ENCODE measurements at regions not wholly inside any gene's neighbourhood (a gene's known extent, or its start where the extent isn't known, plus 50 kb on each side); places are given as distances from the start of the nearest gene placed in this dataset.
"Not testable (repeated sequence)": the region's sequence is repeated elsewhere in the genome, so short reads cannot be mapped to it uniquely, and the experiment has no call there.

DNA sequence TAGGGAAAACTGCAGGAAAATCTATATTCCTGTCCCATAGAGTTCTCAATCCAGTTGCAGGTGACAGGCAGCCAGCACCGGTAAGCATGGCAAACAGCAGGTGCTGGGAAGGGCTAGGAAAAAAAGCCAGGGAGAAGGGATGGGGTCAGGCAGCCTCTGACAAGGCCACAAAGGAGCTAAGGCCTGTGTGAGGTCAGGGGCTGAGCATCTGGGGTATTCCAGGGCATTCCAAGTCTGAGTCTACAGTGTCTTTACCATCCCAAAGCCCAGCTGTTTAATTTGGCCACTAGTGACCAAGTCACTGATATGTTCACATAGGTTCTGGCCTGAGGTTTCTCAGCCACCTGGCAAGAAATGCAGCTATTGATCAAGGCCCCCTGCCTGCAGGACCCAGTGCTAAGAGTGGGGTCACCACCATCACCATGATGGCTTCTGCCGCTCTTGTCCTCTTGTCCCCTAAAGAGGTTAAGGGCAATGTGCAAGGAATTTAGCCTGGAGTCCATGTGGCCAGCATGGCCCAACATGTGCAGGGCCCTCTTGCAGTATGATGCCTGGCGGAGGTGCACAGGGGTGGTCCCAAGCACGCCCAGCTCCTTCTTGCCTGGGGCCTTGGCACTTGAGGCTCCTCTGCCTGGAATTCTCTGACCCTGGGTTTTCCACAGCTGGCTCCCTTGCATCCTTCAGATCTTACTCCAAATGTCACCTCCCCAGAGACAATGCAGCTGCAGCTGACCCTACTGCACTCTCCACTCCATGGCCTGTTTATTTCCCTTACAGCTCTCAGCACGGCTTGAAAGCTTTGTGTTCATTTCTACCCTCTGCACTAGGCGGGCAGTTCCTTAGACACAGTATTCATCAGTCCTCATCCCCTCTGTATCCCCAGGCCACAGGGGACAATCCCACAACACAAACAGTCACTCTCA, 213.1 kb downstream of the MSX2 start:
- Histone ChIP-seq H3K27ac (no peak overlapping the region), H3K4me3 (no peak overlapping the region), H3K9me3 (replicated peaks) (no peaks in the 10 kb centered on the region), H3K27me3 (replicated peaks) (no peaks in the 10 kb centered on the region), H3K4me1 (replicated peaks) (no peaks in the 10 kb centered on the region), H3K36me3 (no peaks in the 10 kb centered on the region)
- no peak for DNase-seq (ENCODE audit: low read depth in 1 of 2, low spot score in 2 of 2)

- Histone ChIP-seq H3K36me3 (no peaks in the 10 kb centered on the region), H3K4me1 (replicated peaks) (no peaks in the 10 kb centered on the region), H3K27me3 (replicated peaks) (no peaks in the 10 kb centered on the region), H3K4me3 (no peak overlapping the region), H3K27ac (no peak overlapping the region), H3K9me3 (replicated peaks) (no peaks in the 10 kb centered on the region)
- DNase-seq (ENCODE audit: low read depth in 1 of 2, low spot score in 2 of 2): peak; percentile 53 to 67
These were observed 211.6 kb downstream of the MSX2 start for GRCh38 chr5:174935854-174936474.

DNA sequence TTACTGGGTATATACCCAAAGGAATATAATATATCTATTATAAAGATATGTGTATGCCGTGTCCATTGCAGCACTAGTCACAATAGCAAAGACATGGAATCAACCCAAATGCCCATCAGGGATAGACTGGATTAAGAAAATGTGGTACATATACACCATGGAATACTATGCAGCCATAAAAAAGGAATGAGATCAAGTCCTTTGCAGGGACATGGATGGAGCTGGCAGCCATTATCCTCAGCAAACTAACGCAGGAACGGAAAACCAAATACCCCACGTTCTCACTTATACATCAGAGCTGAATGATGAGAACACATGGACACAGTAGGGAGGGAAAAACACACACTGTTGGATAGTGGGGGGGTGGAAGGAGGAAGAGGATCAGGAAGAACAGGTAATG, 206.7 kb downstream of the MSX2 start:
- not testable (repeated sequence) for H3K9me3 ChIP-seq (replicated peaks); H3K4me3 ChIP-seq; H3K27ac ChIP-seq; H3K4me1 ChIP-seq (replicated peaks); H3K36me3 ChIP-seq; DNase-seq (ENCODE audit: low read depth in 1 of 2, low spot score in 2 of 2); H3K27me3 ChIP-seq (replicated peaks)

- no peaks in the 10 kb centered on the region for H3K4me1 ChIP-seq (replicated peaks)
- H3K4me3 ChIP-seq: no peak overlapping the region
- no peak overlapping the region for H3K27ac ChIP-seq
- no peaks in the 10 kb centered on the region for H3K9me3 ChIP-seq (replicated peaks)
- H3K27me3 ChIP-seq (replicated peaks): no peaks in the 10 kb centered on the region
- H3K36me3 ChIP-seq: no peaks in the 10 kb centered on the region
- no peak for DNase-seq (ENCODE audit: low read depth in 1 of 2, low spot score in 2 of 2)
These were observed 201.2 kb downstream of the MSX2 start for GRCh38 chr5:174925586-174925985.

GRCh38 chr5:174922955-174923354, 198.6 kb downstream of the MSX2 start:
- Histone ChIP-seq H3K36me3 (no peaks in the 10 kb centered on the region), H3K9me3 (replicated peaks) (no peaks in the 10 kb centered on the region), H3K4me1 (replicated peaks) (no peaks in the 10 kb centered on the region), H3K27ac (no peak overlapping the region), H3K4me3 (no peak overlapping the region), H3K27me3 (replicated peaks) (0 out of 2 replicates have a peak, but pooled peaks cover 4% of the 10 kb centered on the region)
- DNase-seq (ENCODE audit: low read depth in 1 of 2, low spot score in 2 of 2): no peak

DNA sequence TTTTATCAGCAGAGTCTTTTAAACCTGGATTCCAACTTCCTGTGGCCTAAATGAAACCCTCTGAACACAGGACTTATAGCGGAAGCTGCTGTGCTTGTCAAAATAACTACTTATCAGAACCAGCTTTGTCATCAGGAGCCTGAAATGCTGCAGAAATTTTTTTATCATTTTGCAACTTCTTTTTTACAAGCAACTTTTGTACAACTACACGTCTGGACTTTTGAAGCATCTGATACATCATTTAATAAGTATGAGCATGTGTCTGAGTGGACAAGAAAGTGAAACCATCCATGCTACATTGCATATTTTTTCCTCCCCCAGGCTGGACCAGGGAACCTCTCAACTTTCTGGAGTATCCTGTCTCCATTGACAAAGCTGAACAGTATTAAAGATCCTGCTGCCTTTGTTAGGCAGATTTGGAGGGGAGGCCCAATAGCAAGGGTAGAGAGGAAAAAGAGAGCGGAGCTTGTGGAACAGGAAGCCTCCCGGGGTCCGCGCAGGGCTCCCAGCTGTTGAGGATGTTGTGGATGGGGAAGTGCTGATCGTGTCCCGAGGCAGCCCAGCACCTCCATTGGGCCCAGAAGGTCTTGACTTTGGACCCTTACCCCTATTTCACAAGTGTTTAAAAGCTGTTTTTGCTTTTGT, 196.6 kb downstream of the MSX2 start:
- no peak for DNase-seq (ENCODE audit: low read depth in 1 of 2, low spot score in 2 of 2)
- H3K4me3 ChIP-seq: no peak overlapping the region

DNA sequence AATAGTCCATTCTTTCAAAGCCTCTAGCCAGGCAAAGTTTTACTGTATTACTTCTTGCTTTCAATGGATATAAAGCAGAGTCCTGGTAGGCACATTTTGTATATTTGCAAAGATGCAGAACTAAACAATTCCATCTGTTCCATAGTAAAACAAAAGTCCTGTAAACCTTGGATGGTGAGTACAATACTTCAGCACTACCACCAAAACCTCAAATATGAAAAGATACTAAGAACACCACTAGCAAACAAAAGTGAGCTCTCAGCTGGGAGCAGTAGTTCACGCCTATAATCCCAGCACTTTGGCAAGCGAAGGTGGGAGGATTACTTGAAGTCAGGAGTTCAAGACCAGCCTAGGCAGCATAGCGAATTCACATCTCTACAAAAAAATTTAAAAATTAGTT, 195.0 kb downstream of the MSX2 start:
- 0 out of 2 replicates have a peak, but pooled peaks cover 4% of the 10 kb centered on the region for H3K27me3 ChIP-seq (replicated peaks)
- no peak for DNase-seq (ENCODE audit: low read depth in 1 of 2, low spot score in 2 of 2)
- no peaks in the 10 kb centered on the region for H3K9me3 ChIP-seq (replicated peaks)
- H3K36me3 ChIP-seq: no peaks in the 10 kb centered on the region
- no peak overlapping the region for H3K27ac ChIP-seq
- H3K4me1 ChIP-seq (replicated peaks): no peaks in the 10 kb centered on the region
- H3K4me3 ChIP-seq: no peak overlapping the region

More for the DNA sequence above, 196.6 kb downstream of the MSX2 start:
- no peaks in the 10 kb centered on the region for H3K9me3 ChIP-seq (replicated peaks)
- H3K27ac ChIP-seq: no peak overlapping the region
- no peaks in the 10 kb centered on the region for H3K36me3 ChIP-seq
- H3K27me3 ChIP-seq (replicated peaks): 0 out of 2 replicates have a peak, but pooled peaks cover 4% of the 10 kb centered on the region
- H3K4me1 ChIP-seq (replicated peaks): no peaks in the 10 kb centered on the region

DNA sequence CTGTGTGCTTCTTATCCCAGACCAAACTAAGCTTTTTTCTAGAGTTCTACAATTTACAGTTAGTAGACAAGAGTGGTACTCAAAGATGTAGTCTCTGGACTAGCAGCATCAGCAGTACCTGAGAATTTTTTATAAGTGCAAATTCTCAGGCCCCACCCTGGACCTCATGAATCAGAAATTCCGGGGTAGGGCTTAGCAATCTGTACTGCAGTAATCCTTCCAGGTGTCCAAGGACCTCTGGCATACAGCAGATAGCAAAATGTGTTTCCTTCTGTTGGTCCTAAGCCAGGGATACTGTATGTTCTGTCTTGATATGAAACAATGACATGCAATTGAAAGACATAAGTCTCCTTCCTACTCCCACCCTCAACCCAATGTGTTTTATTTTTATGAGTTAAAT, 194.3 kb downstream of the MSX2 start:
- Histone ChIP-seq H3K4me1 (replicated peaks) (no peaks in the 10 kb centered on the region), H3K4me3 (no peak overlapping the region), H3K9me3 (replicated peaks) (no peaks in the 10 kb centered on the region), H3K36me3 (no peaks in the 10 kb centered on the region), H3K27me3 (replicated peaks) (0 out of 2 replicates have a peak, but pooled peaks cover 4% of the 10 kb centered on the region), H3K27ac (no peak overlapping the region)
- DNase-seq (ENCODE audit: low read depth in 1 of 2, low spot score in 2 of 2): no peak

DNA sequence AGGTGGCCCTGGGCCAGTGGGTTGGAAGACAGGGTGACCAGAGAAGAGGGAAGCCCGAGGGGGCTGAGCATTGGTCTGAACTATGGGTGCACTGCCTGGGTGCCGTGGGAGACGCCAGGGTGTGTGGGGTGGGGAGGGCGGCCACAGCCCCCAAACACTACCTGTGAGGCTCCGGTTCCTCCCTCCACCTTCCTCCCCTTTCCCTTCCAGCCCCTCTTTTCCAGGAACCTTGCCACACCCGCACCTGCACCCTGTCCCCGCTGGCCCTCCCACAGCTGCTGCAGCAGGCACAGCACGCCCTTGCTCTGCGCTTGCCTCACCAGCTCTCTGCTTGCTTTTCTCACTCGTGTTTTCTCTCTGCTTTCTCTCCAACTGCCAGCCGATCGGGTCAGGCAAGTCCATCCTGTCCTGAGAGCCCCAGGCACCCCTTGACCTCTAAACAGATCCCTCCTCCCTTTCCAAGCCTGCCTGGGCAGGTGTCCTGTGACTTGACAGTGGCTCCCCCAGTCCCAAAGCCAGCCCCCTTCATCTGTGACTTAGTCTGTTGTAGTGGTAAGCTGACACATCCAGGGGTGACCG, 193.7 kb downstream of the MSX2 start:
- Histone ChIP-seq H3K36me3 (no peaks in the 10 kb centered on the region), H3K4me1 (replicated peaks) (no peaks in the 10 kb centered on the region), H3K27ac (no peak overlapping the region), H3K4me3 (no peak overlapping the region), H3K9me3 (replicated peaks) (no peaks in the 10 kb centered on the region), H3K27me3 (replicated peaks) (0 out of 2 replicates have a peak, but pooled peaks cover 4% of the 10 kb centered on the region)
- DNase-seq (ENCODE audit: low read depth in 1 of 2, low spot score in 2 of 2): no peak

DNA sequence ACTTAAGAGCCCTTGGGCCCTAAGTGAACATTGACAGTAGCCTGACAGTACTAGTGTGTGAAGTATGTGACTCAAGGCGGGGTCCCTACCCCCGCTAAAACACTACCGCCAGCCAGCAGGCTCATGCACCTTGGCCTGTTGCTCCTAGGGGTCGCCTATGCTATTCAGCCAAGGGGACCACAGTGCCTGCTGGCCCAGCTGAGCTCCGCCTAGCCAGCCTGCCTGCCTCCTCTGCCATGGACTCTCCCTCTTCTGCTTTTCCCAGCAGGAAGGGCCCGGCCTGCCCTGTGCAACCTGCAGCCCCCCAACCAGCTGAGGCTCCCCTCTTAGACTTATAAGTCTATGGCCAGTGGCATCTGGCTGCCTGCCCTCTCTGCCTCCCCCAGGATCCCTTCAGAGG, 193.1 kb downstream of the MSX2 start:
- H3K4me3 ChIP-seq; H3K27ac ChIP-seq; H3K9me3 ChIP-seq (replicated peaks); H3K4me1 ChIP-seq (replicated peaks); H3K36me3 ChIP-seq; DNase-seq (ENCODE audit: low read depth in 1 of 2, low spot score in 2 of 2); H3K27me3 ChIP-seq (replicated peaks): not testable (repeated sequence)

GRCh38 chr5:174916924-174917323, 192.5 kb downstream of the MSX2 start:
- not testable (repeated sequence) for H3K27me3 ChIP-seq (replicated peaks); H3K36me3 ChIP-seq; H3K4me3 ChIP-seq; DNase-seq (ENCODE audit: low read depth in 1 of 2, low spot score in 2 of 2); H3K27ac ChIP-seq; H3K9me3 ChIP-seq (replicated peaks); H3K4me1 ChIP-seq (replicated peaks)

GRCh38 chr5:174916227-174916626, 191.8 kb downstream of the MSX2 start:
- Histone ChIP-seq H3K36me3 (no peaks in the 10 kb centered on the region), H3K4me1 (replicated peaks) (no peaks in the 10 kb centered on the region), H3K9me3 (replicated peaks) (no peaks in the 10 kb centered on the region), H3K27me3 (replicated peaks) (0 out of 2 replicates have a peak, but pooled peaks cover 4% of the 10 kb centered on the region), H3K4me3 (no peak overlapping the region), H3K27ac (no peak overlapping the region)
- DNase-seq (ENCODE audit: low read depth in 1 of 2, low spot score in 2 of 2): no peak

DNA sequence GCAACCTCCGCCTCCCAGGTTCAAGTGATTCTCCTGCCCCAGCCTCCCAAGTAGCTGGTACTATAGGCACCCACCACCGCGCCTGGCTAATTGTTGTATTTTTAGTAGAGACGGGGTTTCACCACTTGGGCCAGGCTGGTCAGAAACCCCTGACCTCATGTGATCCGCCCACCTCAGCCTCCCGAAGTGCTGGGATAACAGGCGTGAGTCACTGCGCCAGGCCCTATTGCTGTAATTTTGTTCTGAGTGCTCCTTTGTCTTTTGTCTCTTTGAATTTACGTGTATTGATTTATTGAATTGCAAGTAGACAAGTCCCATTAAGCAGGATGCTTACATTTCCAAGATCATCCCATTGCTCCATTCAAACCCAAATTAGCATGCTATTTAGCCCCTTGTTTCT, 186.7 kb downstream of the MSX2 start:
- Histone ChIP-seq H3K9me3 (replicated peaks) (no peaks in the 10 kb centered on the region), H3K36me3 (no peaks in the 10 kb centered on the region), H3K4me3 (no peak overlapping the region), H3K27me3 (replicated peaks) (0 out of 2 replicates have a peak, but pooled peaks cover 2% of the 10 kb centered on the region), H3K4me1 (replicated peaks) (no peaks in the 10 kb centered on the region; the same call in 1 of the 2 replicates), H3K27ac (no peak overlapping the region)
- DNase-seq (ENCODE audit: low read depth in 1 of 2, low spot score in 2 of 2): no peak
